GM12801 (cell line): ENCODE measurements at regions not wholly inside any gene's neighbourhood (a gene's known extent, or its start where the extent isn't known, plus 50 kb on each side); places are given as distances from the start of the nearest gene placed in this dataset.

ENCODE experiments used
- CTCF ChIP-seq: IDR thresholded peaks from one replicate; pipeline ENCODE4 v1.5.1; 2011; ENCODE audit warnings: control low read depth; ENCODE audit not compliant: insufficient read length; ENCODE audit errors: extremely low read depth

DNA sequence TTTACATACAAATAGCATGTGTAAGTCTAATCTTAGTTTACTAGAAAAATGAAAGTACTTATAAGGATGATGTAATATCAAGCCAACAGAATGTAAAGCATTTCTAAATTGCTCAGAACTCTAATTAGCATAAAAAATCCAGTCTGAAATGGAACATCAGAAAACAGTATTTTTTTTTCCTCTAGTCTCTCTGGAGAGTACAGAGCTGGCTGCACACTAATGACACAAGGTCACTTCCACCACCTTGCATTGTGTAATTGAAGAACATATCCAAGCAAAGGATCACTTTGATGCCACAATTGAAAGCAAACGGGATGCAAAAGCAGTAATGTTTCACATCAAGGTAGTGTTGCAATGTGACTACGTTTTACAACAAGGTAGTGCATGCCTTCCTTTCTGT, 548.0 kb upstream of the LUZP2 start:
- no peak for TF ChIP-seq CTCF

GRCh38 chr11:23953951-23954710, 542.7 kb upstream of the LUZP2 start:
- no peak for TF ChIP-seq CTCF

- TF ChIP-seq CTCF, result no peak
These were observed 542.1 kb upstream of the LUZP2 start for GRCh38 chr11:23954730-23955129.

- TF ChIP-seq CTCF, result no peak
These were observed 540.3 kb upstream of the LUZP2 start for GRCh38 chr11:23956586-23956985.

- TF ChIP-seq CTCF, result no peak
These were observed 539.5 kb upstream of the LUZP2 start for GRCh38 chr11:23957314-23957713.

DNA sequence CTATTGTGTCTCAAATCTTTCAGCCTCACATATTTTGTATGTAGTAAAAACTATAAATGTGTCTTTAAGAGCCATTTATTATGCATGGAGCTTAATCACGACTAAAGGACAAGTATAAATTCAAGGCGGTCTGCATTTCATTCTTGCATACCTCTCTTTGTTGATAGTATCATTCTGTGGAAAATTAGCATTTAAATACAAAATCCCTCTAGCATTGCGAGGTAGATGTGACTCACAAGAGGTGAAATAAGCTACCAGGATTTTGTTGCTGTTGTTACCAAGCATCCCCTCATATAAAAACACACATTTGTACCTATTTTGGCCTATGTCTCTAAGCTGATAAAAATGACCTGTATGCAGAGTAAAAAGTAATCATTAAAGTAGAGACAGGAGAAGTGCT, 537.4 kb upstream of the LUZP2 start:
- no peak for TF ChIP-seq CTCF

DNA sequence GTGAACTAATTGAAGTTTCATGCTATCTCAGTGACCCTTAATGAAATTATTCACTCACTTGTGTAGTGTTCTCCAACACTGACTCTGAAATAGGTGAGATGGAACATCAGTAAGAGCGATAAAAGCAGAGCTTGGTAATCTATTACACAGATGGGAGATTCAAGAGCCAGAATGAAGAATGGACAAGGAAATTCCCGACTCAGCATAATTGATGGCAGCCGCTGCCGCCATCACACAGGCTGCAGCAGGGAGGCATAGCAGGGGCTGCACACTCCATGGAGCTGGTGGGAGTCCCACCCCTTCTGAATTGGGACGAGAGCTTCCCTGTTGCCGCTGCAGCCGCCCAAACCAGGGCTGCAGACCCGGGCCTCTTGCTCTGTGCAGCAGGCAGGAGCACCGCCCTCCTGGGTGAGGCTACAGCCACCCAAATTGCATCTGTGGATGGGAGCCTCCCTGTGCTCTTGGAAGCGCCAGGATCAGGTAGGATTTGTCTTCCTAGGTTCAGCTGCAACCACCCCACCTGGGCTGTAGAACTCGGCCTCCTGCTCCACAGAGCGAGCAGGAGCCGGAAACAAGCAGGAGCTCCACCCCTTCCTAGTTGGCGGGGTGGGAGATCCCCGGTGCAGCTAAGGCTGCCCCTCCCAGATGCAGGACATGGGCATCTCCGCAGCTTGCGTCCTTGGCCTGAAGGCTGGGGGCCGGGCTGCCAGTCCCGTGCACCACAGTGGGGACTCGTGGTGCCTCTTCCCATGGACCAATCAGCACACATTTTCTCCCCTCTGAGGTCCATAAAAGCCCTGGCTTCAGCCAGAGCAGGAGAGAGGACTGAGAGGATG, 535.1 kb upstream of the LUZP2 start:
- TF ChIP-seq CTCF, result no peak
